ENCODE measurements at regions not wholly inside any gene's neighbourhood (a gene's known extent, or its start where the extent isn't known, plus 50 kb on each side); places are given as distances from the start of the nearest gene placed in this dataset.
A peak's percentile ranks its signal among the peaks of the same experiment; 100 is the strongest.
"Not testable (repeated sequence)": the region's sequence is repeated elsewhere in the genome, so short reads cannot be mapped to it uniquely, and the experiment has no call there.

- DNase-seq (no peak), ATAC-seq (no peak)
- intact Hi-C loops (cut with DNase I) = no loop called here
- no peaks in the 10 kb centered on the region for H3K27me3 ChIP-seq (ENCODE audit: control insufficient read depth, insufficient read depth)
- H3K27ac ChIP-seq (ENCODE audit: low read length) = no peak overlapping the region
- H3K4me3 ChIP-seq (ENCODE audit: low read length) = no peak overlapping the region
- 69% methylated on average over 1 of the region's 1 CpG for WGBS
- no peaks in the 10 kb centered on the region for H3K4me1 ChIP-seq (ENCODE audit: control insufficient read depth, insufficient read depth, low read length)
- no peaks in the 10 kb centered on the region for H3K9me3 ChIP-seq (ENCODE audit: control insufficient read depth, low read length)
Observed at GRCh38 chr3:163735394-163735793, 1342.9 kb downstream of the SI start.

GRCh38 chr3:163730684-163731083 is 1347.6 kb downstream of the SI start:
- Histone ChIP-seq H3K9me3 (ENCODE audit: control insufficient read depth, low read length) (no peaks in the 10 kb centered on the region), H3K27me3 (ENCODE audit: control insufficient read depth, insufficient read depth) (no peaks in the 10 kb centered on the region), H3K4me1 (ENCODE audit: control insufficient read depth, insufficient read depth, low read length) (no peaks in the 10 kb centered on the region), H3K27ac (ENCODE audit: low read length) (no peak overlapping the region), H3K4me3 (ENCODE audit: low read length) (no peak overlapping the region)
- 88% methylated on average over 2 of the region's 2 CpGs for WGBS
- ATAC-seq (no peak), DNase-seq (no peak)
- intact Hi-C loops (cut with DNase I) = no loop called here

GRCh38 chr3:163726125-163726524 is 1352.2 kb downstream of the SI start:
- no peak for DNase-seq
- 55% methylated on average over 2 of the region's 2 CpGs for WGBS
- no peak for ATAC-seq
- Histone ChIP-seq H3K4me1 (ENCODE audit: control insufficient read depth, insufficient read depth, low read length) (no peaks in the 10 kb centered on the region), H3K4me3 (ENCODE audit: low read length) (no peak overlapping the region), H3K27me3 (ENCODE audit: control insufficient read depth, insufficient read depth) (no peaks in the 10 kb centered on the region), H3K9me3 (ENCODE audit: control insufficient read depth, low read length) (no peaks in the 10 kb centered on the region), H3K27ac (ENCODE audit: low read length) (no peak overlapping the region)
- intact Hi-C loops (cut with DNase I) = no loop called here

GRCh38 chr3:163722405-163722804 is 1355.9 kb downstream of the SI start:
- WGBS = 89% methylated on average over 2 of the region's 2 CpGs
- Histone ChIP-seq H3K27me3 (ENCODE audit: control insufficient read depth, insufficient read depth) (no peaks in the 10 kb centered on the region), H3K9me3 (ENCODE audit: control insufficient read depth, low read length) (no peaks in the 10 kb centered on the region), H3K27ac (ENCODE audit: low read length) (no peak overlapping the region), H3K4me1 (ENCODE audit: control insufficient read depth, insufficient read depth, low read length) (no peaks in the 10 kb centered on the region), H3K4me3 (ENCODE audit: low read length) (no peak overlapping the region)
- ATAC-seq = no peak
- intact Hi-C loops (cut with DNase I) = no loop called here
- no peak for DNase-seq

- Histone ChIP-seq H3K4me1 (ENCODE audit: control insufficient read depth, insufficient read depth, low read length) (no peaks in the 10 kb centered on the region), H3K27me3 (ENCODE audit: control insufficient read depth, insufficient read depth) (no peaks in the 10 kb centered on the region), H3K4me3 (ENCODE audit: low read length) (no peak overlapping the region), H3K9me3 (ENCODE audit: control insufficient read depth, low read length) (no peaks in the 10 kb centered on the region), H3K27ac (ENCODE audit: low read length) (no peak overlapping the region)
- intact Hi-C loops (cut with DNase I) = no loop called here
- DNase-seq (peak in 1 of 3 donors; percentile 16), ATAC-seq (no peak)
- 89% methylated on average over 6 of the region's 6 CpGs for WGBS
Observed at GRCh38 chr3:163721596-163721995, 1356.7 kb downstream of the SI start.

- Histone ChIP-seq H3K27ac (ENCODE audit: low read length) (no peak overlapping the region), H3K27me3 (ENCODE audit: control insufficient read depth, insufficient read depth) (no peaks in the 10 kb centered on the region), H3K9me3 (ENCODE audit: control insufficient read depth, low read length) (no peaks in the 10 kb centered on the region), H3K4me1 (ENCODE audit: control insufficient read depth, insufficient read depth, low read length) (no peaks in the 10 kb centered on the region), H3K4me3 (ENCODE audit: low read length) (no peak overlapping the region)
- ATAC-seq = no peak
- no peak for DNase-seq
- intact Hi-C loops (cut with DNase I) = no loop called here
- 93% methylated on average over 4 of the region's 4 CpGs for WGBS
Observed at GRCh38 chr3:163717377-163717776, 1360.9 kb downstream of the SI start.

- ATAC-seq (no peak), DNase-seq (no peak)
- no peaks in the 10 kb centered on the region for H3K4me1 ChIP-seq (ENCODE audit: control insufficient read depth, insufficient read depth, low read length)
- WGBS = 92% methylated on average over 1 of the region's 1 CpG
- H3K27ac ChIP-seq (ENCODE audit: low read length) = no peak overlapping the region
- H3K27me3 ChIP-seq (ENCODE audit: control insufficient read depth, insufficient read depth) = no peaks in the 10 kb centered on the region
- H3K4me3 ChIP-seq (ENCODE audit: low read length) = no peak overlapping the region
- H3K9me3 ChIP-seq (ENCODE audit: control insufficient read depth, low read length) = no peaks in the 10 kb centered on the region
- intact Hi-C loops (cut with DNase I) = no loop called here
Observed at GRCh38 chr3:163708428-163708827, 1369.9 kb downstream of the SI start.

- intact Hi-C loops (cut with DNase I) = no loop called here
- DNase-seq (no peak), ATAC-seq (no peak)
- H3K4me3 ChIP-seq (ENCODE audit: low read length) = no peak overlapping the region
- H3K4me1 ChIP-seq (ENCODE audit: control insufficient read depth, insufficient read depth, low read length) = no peaks in the 10 kb centered on the region
- H3K27me3 ChIP-seq (ENCODE audit: control insufficient read depth, insufficient read depth) = no peaks in the 10 kb centered on the region
- no peaks in the 10 kb centered on the region for H3K9me3 ChIP-seq (ENCODE audit: control insufficient read depth, low read length)
- no peak overlapping the region for H3K27ac ChIP-seq (ENCODE audit: low read length)
Observed at GRCh38 chr3:163707659-163708058, 1370.6 kb downstream of the SI start.

GRCh38 chr3:163698221-163698620 is 1380.1 kb downstream of the SI start:
- DNase-seq; intact Hi-C loops (cut with DNase I); H3K9me3 ChIP-seq (ENCODE audit: control insufficient read depth, low read length); H3K27ac ChIP-seq (ENCODE audit: low read length); H3K27me3 ChIP-seq (ENCODE audit: control insufficient read depth, insufficient read depth); H3K4me3 ChIP-seq (ENCODE audit: low read length); H3K4me1 ChIP-seq (ENCODE audit: control insufficient read depth, insufficient read depth, low read length); ATAC-seq: not testable (repeated sequence)
- WGBS = 64% methylated on average over 5 of the region's 5 CpGs

GRCh38 chr3:163692494-163692893 is 1385.8 kb downstream of the SI start:
- Histone ChIP-seq H3K27ac (ENCODE audit: low read length) (no peak overlapping the region), H3K9me3 (ENCODE audit: control insufficient read depth, low read length) (peaks cover 2% of the 10 kb centered on the region), H3K27me3 (ENCODE audit: control insufficient read depth, insufficient read depth) (no peaks in the 10 kb centered on the region), H3K4me3 (ENCODE audit: low read length) (no peak overlapping the region), H3K4me1 (ENCODE audit: control insufficient read depth, insufficient read depth, low read length) (no peaks in the 10 kb centered on the region)
- DNase-seq (no peak), ATAC-seq (no peak)
- WGBS = 83% methylated on average over 1 of the region's 1 CpG
- intact Hi-C loops (cut with DNase I) = no loop called here

- H3K27me3 ChIP-seq (ENCODE audit: control insufficient read depth, insufficient read depth) = no peaks in the 10 kb centered on the region
- intact Hi-C loops (cut with DNase I) = no loop called here
- H3K4me1 ChIP-seq (ENCODE audit: control insufficient read depth, insufficient read depth, low read length) = no peaks in the 10 kb centered on the region
- H3K4me3 ChIP-seq (ENCODE audit: low read length) = no peak overlapping the region
- no peak overlapping the region for H3K27ac ChIP-seq (ENCODE audit: low read length)
- peaks cover 2% of the 10 kb centered on the region for H3K9me3 ChIP-seq (ENCODE audit: control insufficient read depth, low read length)
- WGBS = 60% methylated on average over 2 of the region's 2 CpGs
- DNase-seq (no peak), ATAC-seq (no peak)
Observed at GRCh38 chr3:163684651-163685050, 1393.6 kb downstream of the SI start.

GRCh38 chr3:163672954-163673353 is 1405.3 kb downstream of the SI start:
- Histone ChIP-seq H3K27me3 (ENCODE audit: control insufficient read depth, insufficient read depth) (no peaks in the 10 kb centered on the region), H3K4me1 (ENCODE audit: control insufficient read depth, insufficient read depth, low read length) (no peaks in the 10 kb centered on the region), H3K4me3 (ENCODE audit: low read length) (no peak overlapping the region), H3K27ac (ENCODE audit: low read length) (no peak overlapping the region), H3K9me3 (ENCODE audit: control insufficient read depth, low read length) (no peaks in the 10 kb centered on the region)
- DNase-seq (no peak), ATAC-seq (no peak)
- intact Hi-C loops (cut with DNase I) = no loop called here

Measured in right cardiac atrium (tissue), 5 donors.